ENCODE measurements at regions not wholly inside any gene's neighbourhood (a gene's known extent, or its start where the extent isn't known, plus 50 kb on each side); places are given as distances from the start of the nearest gene placed in this dataset.

GRCh38 chrX:110584083-110584482, 211.5 kb downstream of the CHRDL1 start:
- Histone ChIP-seq H3K36me3 (ENCODE audit: control insufficient read depth, insufficient read depth, low read length) (no peaks in the 10 kb centered on the region), H3K27me3 (ENCODE audit: control insufficient read depth, insufficient read depth, low read length) (peaks cover 2% of the 10 kb centered on the region), H3K4me3 (ENCODE audit: low read depth, low read length) (no peak overlapping the region)
- TF ChIP-seq CTCF (IDR thresholded peaks at IDR 0.05; ENCODE audit: insufficient read depth, low read length, poor library complexity, severe bottlenecking): no peak
- DNase-seq (ENCODE audit: low read depth): no peak

- Histone ChIP-seq H3K4me3 (ENCODE audit: low read depth, low read length) (no peak overlapping the region), H3K36me3 (ENCODE audit: control insufficient read depth, insufficient read depth, low read length) (no peaks in the 10 kb centered on the region), H3K27me3 (ENCODE audit: control insufficient read depth, insufficient read depth, low read length) (no peaks in the 10 kb centered on the region)
- no peak for DNase-seq (ENCODE audit: low read depth)
- TF ChIP-seq CTCF (IDR thresholded peaks at IDR 0.05; ENCODE audit: insufficient read depth, low read length, poor library complexity, severe bottlenecking): no peak
Observed at GRCh38 chrX:110588164-110588563, 207.5 kb downstream of the CHRDL1 start.

GRCh38 chrX:110588853-110589252, 206.8 kb downstream of the CHRDL1 start:
- Histone ChIP-seq H3K36me3 (ENCODE audit: control insufficient read depth, insufficient read depth, low read length) (no peaks in the 10 kb centered on the region), H3K27me3 (ENCODE audit: control insufficient read depth, insufficient read depth, low read length) (no peaks in the 10 kb centered on the region), H3K4me3 (ENCODE audit: low read depth, low read length) (no peak overlapping the region)
- TF ChIP-seq CTCF (IDR thresholded peaks at IDR 0.05; ENCODE audit: insufficient read depth, low read length, poor library complexity, severe bottlenecking): no peak
- no peak for DNase-seq (ENCODE audit: low read depth)

GRCh38 chrX:110600745-110601310, 194.8 kb downstream of the CHRDL1 start:
- no peak for DNase-seq (ENCODE audit: low read depth)
- Histone ChIP-seq H3K36me3 (ENCODE audit: control insufficient read depth, insufficient read depth, low read length) (no peaks in the 10 kb centered on the region), H3K27me3 (ENCODE audit: control insufficient read depth, insufficient read depth, low read length) (no peaks in the 10 kb centered on the region), H3K4me3 (ENCODE audit: low read depth, low read length) (no peak overlapping the region)
- no peak for TF ChIP-seq CTCF (IDR thresholded peaks at IDR 0.05; ENCODE audit: insufficient read depth, low read length, poor library complexity, severe bottlenecking)

GRCh38 chrX:110614596-110614995, 181.0 kb downstream of the CHRDL1 start:
- TF ChIP-seq CTCF (IDR thresholded peaks at IDR 0.05; ENCODE audit: insufficient read depth, low read length, poor library complexity, severe bottlenecking): no peak
- no peaks in the 10 kb centered on the region for H3K36me3 ChIP-seq (ENCODE audit: control insufficient read depth, insufficient read depth, low read length)
- DNase-seq (ENCODE audit: low read depth): no peak
- H3K4me3 ChIP-seq (ENCODE audit: low read depth, low read length): no peak overlapping the region
- no peaks in the 10 kb centered on the region for H3K27me3 ChIP-seq (ENCODE audit: control insufficient read depth, insufficient read depth, low read length)
